ENCODE measurements at regions not wholly inside any gene's neighbourhood (a gene's known extent, or its start where the extent isn't known, plus 50 kb on each side); places are given as distances from the start of the nearest gene placed in this dataset.

GRCh38 chr11:115645631-115646317, 141.6 kb upstream of the CADM1 start (continued):
- TF ChIP-seq REST (IDR thresholded peaks at IDR 0.05) (no peak), HNF4A (conservative IDR thresholded peaks at IDR 0.05) (no peak), RAD21 (IDR thresholded peaks at IDR 0.05) (no peak)
- TF ChIP-seq, protein P1, sequence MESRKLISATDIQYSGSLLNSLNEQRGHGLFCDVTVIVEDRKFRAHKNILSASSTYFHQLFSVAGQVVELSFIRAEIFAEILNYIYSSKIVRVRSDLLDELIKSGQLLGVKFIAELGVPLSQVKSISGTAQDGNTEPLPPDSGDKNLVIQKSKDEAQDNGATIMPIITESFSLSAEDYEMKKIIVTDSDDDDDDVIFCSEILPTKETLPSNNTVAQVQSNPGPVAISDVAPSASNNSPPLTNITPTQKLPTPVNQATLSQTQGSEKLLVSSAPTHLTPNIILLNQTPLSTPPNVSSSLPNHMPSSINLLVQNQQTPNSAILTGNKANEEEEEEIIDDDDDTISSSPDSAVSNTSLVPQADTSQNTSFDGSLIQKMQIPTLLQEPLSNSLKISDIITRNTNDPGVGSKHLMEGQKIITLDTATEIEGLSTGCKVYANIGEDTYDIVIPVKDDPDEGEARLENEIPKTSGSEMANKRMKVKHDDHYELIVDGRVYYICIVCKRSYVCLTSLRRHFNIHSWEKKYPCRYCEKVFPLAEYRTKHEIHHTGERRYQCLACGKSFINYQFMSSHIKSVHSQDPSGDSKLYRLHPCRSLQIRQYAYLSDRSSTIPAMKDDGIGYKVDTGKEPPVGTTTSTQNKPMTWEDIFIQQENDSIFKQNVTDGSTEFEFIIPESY (IDR thresholded peaks at IDR 0.05), result no peak

- no peak for DNase-seq (ENCODE audit: low spot score)
- WGBS, result 80% methylated on average over 4 of the region's 4 CpGs
- Histone ChIP-seq H3K4me1 (ENCODE audit: control insufficient read depth in 4 of 4, insufficient read depth in 4 of 4, low read length in 3 of 4) (no peaks in the 10 kb centered on the region), H3K27ac (ENCODE audit: low read depth in 1 of 2, low read length in 2 of 2) (no peak overlapping the region), H3K9me3 (ENCODE audit: control insufficient read depth in 4 of 4, low read length in 3 of 4) (no peaks in the 10 kb centered on the region), H3K9ac (ENCODE audit: low read depth in 1 of 2, low read length in 2 of 2) (no peak overlapping the region), H3K27me3 (ENCODE audit: control insufficient read depth in 4 of 4, insufficient read depth in 4 of 4, low read length in 3 of 4) (peaks cover 0 to 3% (median 0%) of the 10 kb centered on the region in 4 donors), H3K4me3 (ENCODE audit: low read depth in 1 of 3, low read length in 3 of 3) (no peak overlapping the region), H3K36me3 (ENCODE audit: control insufficient read depth in 4 of 4, insufficient read depth in 3 of 4, low read depth in 1 of 4, low read length in 3 of 4) (no peaks in the 10 kb centered on the region)
- TF ChIP-seq JUND (IDR thresholded peaks at IDR 0.05), result no peak
- no peak for TF ChIP-seq REST (IDR thresholded peaks at IDR 0.05)
- no peak for TF ChIP-seq RXRA (IDR thresholded peaks at IDR 0.05)
- TF ChIP-seq HNF4G (IDR thresholded peaks at IDR 0.05), result no peak
- no peak for TF ChIP-seq TAF1 (conservative IDR thresholded peaks at IDR 0.05)
- TF ChIP-seq HNF4A (conservative IDR thresholded peaks at IDR 0.05), result no peak
- TF ChIP-seq, protein P1 (IDR thresholded peaks at IDR 0.05), result no peak
- TF ChIP-seq CTCF (IDR thresholded peaks at IDR 0.05; ENCODE audit: low read depth, low read length, missing input control), result no peak
- TF ChIP-seq NR2F2 (IDR thresholded peaks at IDR 0.05), result no peak
- no peak for TF ChIP-seq EGR1 (IDR thresholded peaks at IDR 0.05; ENCODE audit: low read depth in 2 of 2)
- no peak for TF ChIP-seq ATF3 (IDR thresholded peaks at IDR 0.05)
- no peak for TF ChIP-seq RAD21 (IDR thresholded peaks at IDR 0.05)
- no peak for TF ChIP-seq FOXA1 (IDR thresholded peaks at IDR 0.05)
- TF ChIP-seq FOXA2 (IDR thresholded peaks at IDR 0.05), result no peak
- no peak for TF ChIP-seq GABPA (IDR thresholded peaks at IDR 0.05 in 1 of 2, conservative IDR thresholded peaks at IDR 0.05 in 1 of 2)
- no peak for TF ChIP-seq YY1 (IDR thresholded peaks at IDR 0.05)
- TF ChIP-seq SP1 (IDR thresholded peaks at IDR 0.05), result no peak
- no peak for TF ChIP-seq MAX (IDR thresholded peaks at IDR 0.05)
Observed at GRCh38 chr11:115644856-115645255, 140.6 kb upstream of the CADM1 start.
